Inflammatory macrophage treated with lipopolysaccharide for 4 hours (primary cell): ENCODE measurements at regions not wholly inside any gene's neighbourhood (a gene's known extent, or its start where the extent isn't known, plus 50 kb on each side); places are given as distances from the start of the nearest gene placed in this dataset.
"Not testable (repeated sequence)": the region's sequence is repeated elsewhere in the genome, so short reads cannot be mapped to it uniquely, and the experiment has no call there.

ENCODE experiments used
- DNase-seq: peaks from one replicate; pipeline ENCODE4 v3.0.0-alpha.2; 2020

DNA sequence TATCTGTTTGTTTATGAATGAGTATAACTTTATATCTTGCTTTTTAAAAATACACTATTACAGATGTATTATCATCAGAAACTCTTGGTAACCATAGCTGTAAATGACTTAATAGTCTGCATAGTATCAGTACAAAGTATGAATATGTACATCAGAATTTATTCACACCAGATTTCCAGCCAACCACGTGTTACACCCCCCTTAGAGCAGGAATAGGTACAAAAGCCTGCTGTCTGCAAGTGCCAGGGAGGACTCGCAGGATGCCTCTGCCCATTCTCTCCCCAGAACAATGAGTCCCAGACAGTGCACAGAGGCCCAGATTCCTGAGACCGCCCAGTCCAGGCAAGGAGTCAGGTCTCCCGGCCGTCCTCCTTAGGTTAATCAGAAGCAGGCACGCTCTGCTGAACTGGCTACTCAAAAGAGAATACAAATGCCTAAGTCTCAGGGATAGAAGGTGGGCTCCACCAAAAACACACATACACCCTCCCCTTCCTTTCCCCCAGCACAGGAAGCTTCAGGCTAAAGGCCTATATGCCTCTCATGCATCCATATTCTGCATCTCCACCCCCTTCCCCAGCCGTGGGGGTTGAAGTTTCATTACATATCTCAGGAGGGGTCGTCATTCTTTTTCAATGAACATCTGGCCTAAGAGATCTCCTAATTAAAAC lies 159.1 kb upstream of the CDH11 start:
- DNase-seq = no peak

- DNase-seq = no peak
Observed at GRCh38 chr16:65279576-65279975, 157.7 kb upstream of the CDH11 start.

- DNase-seq = no peak
Observed at GRCh38 chr16:65278874-65279273, 157.0 kb upstream of the CDH11 start.

GRCh38 chr16:65274566-65274965 lies 152.7 kb upstream of the CDH11 start:
- DNase-seq = no peak

- no peak for DNase-seq
Observed at GRCh38 chr16:65272699-65273414, 151.0 kb upstream of the CDH11 start.

DNA sequence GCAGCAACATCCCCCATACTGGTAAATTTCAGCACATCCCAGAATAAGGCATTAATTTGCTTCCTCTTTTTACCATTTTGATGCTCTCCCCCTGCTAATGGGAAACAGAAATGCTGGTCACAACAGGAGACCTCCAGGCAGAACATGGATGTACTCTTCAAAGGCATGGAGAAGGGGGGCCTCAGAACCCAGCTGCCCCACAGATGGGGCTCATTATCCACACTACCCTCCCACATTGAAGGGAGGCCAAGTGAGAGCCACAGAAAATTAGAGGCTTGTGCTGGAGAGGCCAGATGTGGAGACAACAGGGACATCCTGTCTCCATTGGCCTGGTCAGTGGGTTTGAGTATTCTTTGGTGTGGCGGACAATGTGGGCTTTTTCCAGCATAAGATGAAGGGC lies 150.1 kb upstream of the CDH11 start:
- DNase-seq = no peak

DNA sequence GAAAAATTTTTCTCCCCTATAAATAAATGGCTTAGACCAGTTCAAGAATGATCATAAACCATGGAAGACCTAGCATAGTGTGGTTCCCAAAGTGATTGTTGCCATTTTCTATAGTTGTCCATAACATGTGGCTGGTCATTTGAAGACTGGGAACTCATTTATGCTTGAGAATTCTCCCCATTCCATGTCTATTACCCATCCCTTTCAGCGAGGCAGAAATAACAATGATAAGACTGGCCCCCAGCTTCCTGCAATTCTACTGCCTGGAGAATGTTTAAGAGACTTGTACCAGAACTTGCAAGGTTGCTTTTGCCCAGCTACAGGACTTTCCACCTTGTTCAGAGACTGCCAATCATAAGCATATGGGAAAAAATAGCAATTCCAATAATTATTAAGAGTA lies 146.5 kb upstream of the CDH11 start:
- DNase-seq = no peak

GRCh38 chr16:65263896-65264295 lies 142.0 kb upstream of the CDH11 start:
- DNase-seq = no peak

- DNase-seq = no peak
Observed at GRCh38 chr16:65260746-65261145, 138.9 kb upstream of the CDH11 start.

GRCh38 chr16:65254144-65254543 lies 132.3 kb upstream of the CDH11 start:
- no peak for DNase-seq

GRCh38 chr16:65249768-65250167 lies 127.9 kb upstream of the CDH11 start:
- no peak for DNase-seq

GRCh38 chr16:65244787-65245186 lies 122.9 kb upstream of the CDH11 start:
- DNase-seq = no peak

DNA sequence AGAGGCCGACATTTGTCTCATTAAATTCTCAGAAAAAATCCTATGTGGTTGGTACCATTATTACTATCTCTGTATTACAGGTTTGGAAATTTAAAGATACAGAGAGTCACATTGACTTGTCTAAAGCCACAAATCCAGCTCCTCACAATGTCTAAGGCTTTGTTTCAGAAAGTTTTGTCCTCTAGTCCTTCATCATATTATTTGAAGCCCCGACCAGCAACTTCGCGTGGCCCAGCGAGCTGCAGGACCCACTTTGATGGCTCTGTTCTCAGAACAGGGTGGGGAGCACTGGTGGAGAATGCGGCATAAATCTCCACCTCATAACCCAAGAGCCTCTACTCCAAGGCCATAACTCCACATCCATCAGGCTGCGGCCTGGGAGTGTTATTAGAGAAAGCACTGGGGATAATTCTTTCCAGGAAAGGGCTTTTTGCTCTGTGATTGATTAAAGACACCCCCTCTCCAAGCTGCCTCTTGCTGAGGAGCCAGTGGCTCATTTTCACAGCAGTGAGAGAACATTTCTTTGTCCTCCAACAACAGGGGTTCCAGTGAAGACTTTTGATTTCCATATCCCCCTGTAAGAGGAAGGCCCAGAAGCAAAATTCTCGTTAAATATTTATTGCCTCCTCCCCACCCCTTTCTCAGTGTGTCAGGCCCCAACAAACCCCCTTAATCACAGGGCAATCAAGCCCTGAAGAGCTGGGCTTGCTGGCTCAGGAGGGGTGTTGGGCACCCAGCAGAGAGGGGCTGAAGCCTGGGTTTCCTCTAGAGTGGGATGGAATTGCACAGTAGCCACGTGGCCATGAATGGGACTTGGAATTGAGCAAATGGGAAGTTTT lies 113.7 kb upstream of the CDH11 start:
- DNase-seq = no peak

DNA sequence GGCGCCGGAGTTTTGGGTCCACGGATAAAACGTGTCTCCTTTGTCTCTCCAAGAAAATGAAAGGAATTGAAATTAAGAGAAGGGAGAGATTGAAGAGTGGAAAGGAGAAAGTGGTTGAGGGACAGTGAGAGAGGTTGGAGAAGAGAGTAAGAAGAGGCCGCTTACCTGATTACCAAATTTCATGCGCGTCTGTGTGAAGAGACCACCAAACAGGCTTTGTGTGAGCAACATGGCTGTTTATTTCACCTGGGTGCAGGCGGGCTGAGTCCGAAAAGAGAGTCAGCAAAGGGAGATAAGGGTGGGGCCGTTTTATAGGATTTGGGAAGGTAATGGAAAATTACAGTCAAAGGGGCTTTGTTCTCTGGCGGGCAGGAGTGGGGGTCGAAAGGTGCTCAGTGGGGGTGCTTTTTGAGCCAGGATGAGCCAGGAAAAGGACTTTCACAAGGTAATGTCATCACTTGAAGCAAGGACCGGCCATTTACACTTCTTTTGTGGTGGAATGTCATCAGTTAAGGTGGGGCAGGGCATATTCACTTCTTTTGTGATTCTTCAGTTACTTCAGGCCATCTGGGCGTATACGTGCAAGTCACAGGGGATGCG lies 113.0 kb upstream of the CDH11 start:
- DNase-seq = not testable (repeated sequence)

- DNase-seq = no peak
Observed at GRCh38 chr16:65229191-65229662, 107.4 kb upstream of the CDH11 start.

DNA sequence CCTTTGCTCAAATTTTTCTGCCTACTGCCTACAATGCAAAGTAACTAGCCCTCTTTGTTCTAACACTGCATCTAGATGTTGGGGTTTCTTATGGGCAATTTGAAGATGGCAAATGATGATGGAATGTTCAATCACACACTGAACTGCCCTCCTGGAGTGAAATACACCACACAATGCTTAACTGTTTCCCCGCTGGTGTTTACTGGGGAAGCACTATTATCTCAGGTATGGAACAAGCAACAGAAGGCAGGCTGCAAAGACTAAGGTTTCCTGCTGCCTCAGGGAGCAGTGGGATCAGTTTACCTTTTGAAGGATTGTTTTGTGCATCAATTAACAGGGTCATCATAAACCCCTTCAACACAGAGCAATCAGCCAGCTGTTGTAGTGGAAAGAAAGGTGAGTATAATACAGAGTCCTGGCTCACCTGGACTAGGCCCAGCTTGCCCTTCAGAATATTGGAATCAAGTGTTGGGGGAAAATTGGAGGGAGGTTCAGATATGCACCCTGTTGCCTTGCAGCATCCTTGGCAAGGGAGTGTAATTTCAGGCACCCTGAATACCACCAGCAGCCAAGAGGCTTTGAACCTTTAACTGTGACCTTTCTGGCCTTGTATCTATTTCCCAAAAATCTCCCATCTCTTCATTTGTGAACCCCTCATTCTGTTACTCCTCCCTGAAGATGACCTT lies 105.4 kb upstream of the CDH11 start:
- no peak for DNase-seq

DNA sequence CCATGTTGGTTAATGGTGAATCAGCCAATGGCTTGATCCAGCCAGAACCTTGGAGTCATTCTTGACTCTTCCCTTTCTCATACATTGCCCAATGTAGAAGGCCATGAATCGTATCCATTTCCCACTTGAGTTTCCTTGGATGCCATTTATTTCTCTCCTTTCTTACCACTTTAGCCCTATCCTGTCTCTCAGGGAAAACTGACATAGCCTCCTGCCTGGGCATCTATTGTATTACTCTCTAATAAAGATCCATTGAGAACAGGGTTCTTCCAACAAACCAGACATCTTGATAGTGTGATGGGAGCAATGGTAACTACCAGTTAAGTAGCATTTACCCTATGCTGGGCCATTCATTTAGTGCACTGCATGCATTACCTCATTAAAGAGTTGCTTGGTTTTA lies 104.2 kb upstream of the CDH11 start:
- no peak for DNase-seq

DNA sequence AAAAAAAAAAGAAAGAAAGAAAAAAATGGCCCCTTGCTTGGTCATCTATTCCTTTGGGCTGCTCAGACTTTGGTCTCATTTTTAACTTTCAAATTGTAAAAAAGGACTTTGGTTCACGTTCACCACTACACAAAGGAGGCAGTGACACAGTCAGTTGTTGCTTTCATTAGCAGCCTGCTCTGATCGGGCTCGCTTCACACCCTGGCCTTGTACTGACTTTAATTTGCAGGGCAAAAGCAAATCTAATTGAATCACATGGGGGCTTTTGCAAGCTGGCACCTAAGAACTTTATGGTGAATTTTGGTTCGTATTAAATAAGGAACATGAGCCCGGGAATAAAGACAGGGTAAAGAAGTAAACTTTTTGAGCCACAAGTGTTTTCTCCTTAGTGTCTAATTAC lies 103.6 kb upstream of the CDH11 start:
- no peak for DNase-seq

DNA sequence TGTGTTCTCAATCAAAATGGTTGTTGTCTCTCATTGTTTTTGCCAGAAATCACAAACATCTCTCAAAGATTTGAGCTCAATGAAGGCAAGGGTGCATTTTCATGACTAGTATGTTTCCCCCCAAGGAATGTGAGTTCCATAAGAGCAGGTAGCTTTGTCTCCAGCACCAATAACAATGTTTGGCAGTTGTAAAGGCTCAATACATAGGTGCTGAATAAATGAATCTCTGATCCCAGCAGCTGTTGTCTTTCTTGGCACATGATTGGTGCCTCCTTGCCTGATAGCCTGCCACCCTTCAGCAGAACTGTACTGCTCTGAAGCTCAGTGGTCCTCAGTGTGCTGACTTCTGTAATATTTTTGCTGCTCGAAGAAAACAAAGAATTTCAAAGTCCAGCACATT lies 103.1 kb upstream of the CDH11 start:
- no peak for DNase-seq

- no peak for DNase-seq
Observed at GRCh38 chr16:65224471-65224870, 102.6 kb upstream of the CDH11 start.

DNA sequence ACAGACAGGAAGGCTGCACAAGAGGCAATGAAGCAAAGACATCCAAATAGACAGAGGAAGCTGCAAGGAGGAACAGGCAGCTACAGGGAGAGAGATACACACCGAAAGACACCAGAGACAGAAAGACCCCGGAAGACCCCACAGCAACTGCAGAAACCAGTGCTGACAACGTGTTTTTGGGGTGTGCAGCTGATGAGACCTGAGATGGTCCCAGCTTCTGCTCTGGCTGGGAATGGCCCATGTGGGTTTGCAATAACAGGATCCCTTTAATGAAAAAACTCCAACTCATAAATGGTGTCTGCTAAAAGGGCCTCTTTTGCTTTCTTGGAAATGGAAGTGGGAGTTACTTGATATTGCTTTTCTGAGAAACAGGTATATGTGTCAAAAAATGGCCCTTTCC lies 101.5 kb upstream of the CDH11 start:
- DNase-seq = no peak

- no peak for DNase-seq
Observed at GRCh38 chr16:65222536-65222935, 100.7 kb upstream of the CDH11 start.

- DNase-seq = no peak
Observed at GRCh38 chr16:65222049-65222448, 100.2 kb upstream of the CDH11 start.
